ENCODE measurements at regions not wholly inside any gene's neighbourhood (a gene's known extent, or its start where the extent isn't known, plus 50 kb on each side); places are given as distances from the start of the nearest gene placed in this dataset.
A peak's percentile ranks its signal among the peaks of the same experiment; 100 is the strongest.

- no peak for TF ChIP-seq USF1 (IDR thresholded peaks at IDR 0.05; ENCODE audit: borderline replicate concordance, low read depth)
- TF ChIP-seq CHD2 (IDR thresholded peaks at IDR 0.05; ENCODE audit: low read length, partially characterized antibody): no peak
Observed at GRCh38 chr16:85429776-85430522, 183.2 kb upstream of the GSE1 start (continued).

- H4K20me1 ChIP-seq (ENCODE audit: insufficient read depth): no peaks in the 10 kb centered on the region
- H3K4me2 ChIP-seq: no peak overlapping the region
- H3K4me3 ChIP-seq (ENCODE audit: low read depth in 2 of 2, low read length in 1 of 2): no peak overlapping the region
- POLR2A ChIA-PET: no interaction called here
- no peaks in the 10 kb centered on the region for H3K36me3 ChIP-seq (replicated peaks in 1 of 2; ENCODE audit: control insufficient read depth in 1 of 2, insufficient read depth in 2 of 2, low read length in 1 of 2)
- no peak overlapping the region for H3K9ac ChIP-seq
- no peak for TF ChIP-seq SIN3A (IDR thresholded peaks at IDR 0.05; ENCODE audit: borderline replicate concordance, low read depth, low read length)
- TF ChIP-seq CTCF (IDR thresholded peaks at IDR 0.05): no peak
- no peak for TF ChIP-seq RXRA (IDR thresholded peaks at IDR 0.05; ENCODE audit: borderline replicate concordance, low read depth)
- no peak for TF ChIP-seq EP300 (IDR thresholded peaks at IDR 0.05; ENCODE audit: borderline replicate concordance in 1 of 2, low read depth in 1 of 2, low read length in 1 of 2)
- no peak for TF ChIP-seq TEAD4 (IDR thresholded peaks at IDR 0.05; ENCODE audit: borderline replicate concordance, insufficient read depth)
- no peak for TF ChIP-seq SMC3 (IDR thresholded peaks at IDR 0.05; ENCODE audit: low read depth, low read length)
- no peak for TF ChIP-seq POLR2AphosphoS5 (IDR thresholded peaks at IDR 0.05; ENCODE audit: low read depth, low read length)
- no peak for TF ChIP-seq PBX3 (IDR thresholded peaks at IDR 0.05)
- TF ChIP-seq CHD2 (IDR thresholded peaks at IDR 0.05; ENCODE audit: low read length, partially characterized antibody): no peak
- TF ChIP-seq IRF3 (IDR thresholded peaks at IDR 0.05; ENCODE audit: low read depth, low read length): no peak
- TF ChIP-seq USF1 (IDR thresholded peaks at IDR 0.05; ENCODE audit: borderline replicate concordance, low read depth): no peak
- H3K79me2 ChIP-seq (ENCODE audit: insufficient read depth): no peaks in the 10 kb centered on the region
- DNase-seq: peak; percentile 72
- H3F3A ChIP-seq (replicated peaks; ENCODE audit: insufficient read depth): no peaks in the 10 kb centered on the region
- H3K4me1 ChIP-seq (ENCODE audit: control insufficient read depth in 1 of 2, insufficient read depth in 2 of 2, low read depth in 1 of 2, low read length in 1 of 2): peaks cover 0 to 36% of the 10 kb centered on the region in 2 experiments; a peak in 1 of 4 replicates
- H3K9me3 ChIP-seq: no peaks in the 10 kb centered on the region
- H3K9me2 ChIP-seq: no peaks in the 10 kb centered on the region
- WGBS (ENCODE audit: low lambda C conversion rate): 86% methylated on average over 16 of the region's 37 CpGs
- peak overlapping the region in 1 of 2 experiments; percentile 79; a peak in 2 of 4 replicates for H3K27ac ChIP-seq (ENCODE audit: low read depth in 2 of 2, low read length in 1 of 2)
- CTCF ChIA-PET: interaction anchor here (0.6 to 4.2 kb wide), 17 partner anchors 9 to 185 kb away, joined by 3 to 24 read pairs (median 4); no protein-coding TSS in a partner anchor
- no peaks in the 10 kb centered on the region for H3K27me3 ChIP-seq (ENCODE audit: insufficient read depth)
- H2AFZ ChIP-seq (ENCODE audit: low read depth): no peak overlapping the region
Observed at GRCh38 chr16:85430523-85431421, 182.3 kb upstream of the GSE1 start.
